Activated T-helper 1 cell treated with Interleukin-2 at 50 U/mL for 16 hours (primary cell): ENCODE measurements at regions not wholly inside any gene's neighbourhood (a gene's known extent, or its start where the extent isn't known, plus 50 kb on each side); places are given as distances from the start of the nearest gene placed in this dataset.
"Not testable (repeated sequence)": the region's sequence is repeated elsewhere in the genome, so short reads cannot be mapped to it uniquely, and the experiment has no call there.

Source experiments
- DNase-seq: peaks from one replicate; pipeline ENCODE4 v3.0.0-alpha.2; 2020; ENCODE audit warnings: low read depth

GRCh38 chr6:15021074-15021473 is 224.8 kb upstream of the JARID2 start:
- no peak for DNase-seq

- DNase-seq, result not testable (repeated sequence)
These were observed 222.9 kb upstream of the JARID2 start for GRCh38 chr6:15023018-15023417.

- no peak for DNase-seq
These were observed 222.4 kb upstream of the JARID2 start for GRCh38 chr6:15023448-15023847.

GRCh38 chr6:15025446-15025845 is 220.4 kb upstream of the JARID2 start:
- no peak for DNase-seq

- DNase-seq, result no peak
These were observed 219.0 kb upstream of the JARID2 start for GRCh38 chr6:15026832-15027231.

GRCh38 chr6:15027472-15027871 is 218.4 kb upstream of the JARID2 start:
- DNase-seq, result no peak

- DNase-seq, result no peak
These were observed 213.9 kb upstream of the JARID2 start for GRCh38 chr6:15032015-15032414.

GRCh38 chr6:15033850-15034203 is 212.0 kb upstream of the JARID2 start:
- no peak for DNase-seq

- no peak for DNase-seq
These were observed 209.1 kb upstream of the JARID2 start for GRCh38 chr6:15036690-15037245.

GRCh38 chr6:15037253-15037652 is 208.6 kb upstream of the JARID2 start:
- DNase-seq, result no peak

GRCh38 chr6:15038013-15038791 is 207.7 kb upstream of the JARID2 start:
- DNase-seq, result no peak

- DNase-seq, result no peak
These were observed 206.7 kb upstream of the JARID2 start for GRCh38 chr6:15039136-15039535.

- DNase-seq, result no peak
These were observed 202.9 kb upstream of the JARID2 start for GRCh38 chr6:15042938-15043337.

- no peak for DNase-seq
These were observed 201.6 kb upstream of the JARID2 start for GRCh38 chr6:15044146-15044882.

GRCh38 chr6:15044948-15045347 is 200.9 kb upstream of the JARID2 start:
- DNase-seq, result no peak

- no peak for DNase-seq
These were observed 199.1 kb upstream of the JARID2 start for GRCh38 chr6:15046751-15047150.

- no peak for DNase-seq
These were observed 197.5 kb upstream of the JARID2 start for GRCh38 chr6:15048367-15048766.

- DNase-seq, result no peak
These were observed 187.4 kb upstream of the JARID2 start for GRCh38 chr6:15058200-15059061.

GRCh38 chr6:15061180-15061641 is 184.7 kb upstream of the JARID2 start:
- DNase-seq, result no peak

- DNase-seq, result no peak
These were observed 183.9 kb upstream of the JARID2 start for GRCh38 chr6:15061908-15062515.

- no peak for DNase-seq
These were observed 183.2 kb upstream of the JARID2 start for GRCh38 chr6:15062516-15063252.
